Neuronal stem cell (in vitro differentiated cells): ENCODE measurements at regions not wholly inside any gene's neighbourhood (a gene's known extent, or its start where the extent isn't known, plus 50 kb on each side); places are given as distances from the start of the nearest gene placed in this dataset.
A peak's percentile ranks its signal among the peaks of the same experiment; 100 is the strongest.

ENCODE experiments used
- DNase-seq: peaks from one replicate; pipeline ENCODE4 v3.0.0-alpha.2; 2013; ENCODE audit warnings: low spot score
- H2AFZ ChIP-seq: one replicate; pipeline ENCODE4 v1.6.1; 2013; ENCODE audit warnings: mild to moderate bottlenecking, low read length, inconsistent platforms
- H2AK5ac ChIP-seq: 2 replicates; pipeline ENCODE4 v1.6.1; 2013; ENCODE audit warnings: low read depth, mild to moderate bottlenecking, inconsistent platforms, low read length, moderate library complexity, mixed read lengths
- H2BK120ac ChIP-seq: 2 replicates; pipeline ENCODE4 v1.6.1; 2013; ENCODE audit warnings: low read depth, mild to moderate bottlenecking, inconsistent platforms, low read length, moderate library complexity, mixed read lengths
- H2BK12ac ChIP-seq: one replicate; pipeline ENCODE4 v1.6.1; 2013; ENCODE audit warnings: low read length, inconsistent platforms
- H2BK15ac ChIP-seq: 2 replicates; pipeline ENCODE4 v1.6.1; 2013; ENCODE audit warnings: mild to moderate bottlenecking, low read length, inconsistent platforms, mixed read lengths
- H2BK5ac ChIP-seq: one replicate; pipeline ENCODE4 v1.6.1; 2013; ENCODE audit warnings: inconsistent platforms, mild to moderate bottlenecking, low read length, moderate library complexity
- H3K14ac ChIP-seq: one replicate; pipeline ENCODE4 v1.6.1; 2013; ENCODE audit warnings: low read length, inconsistent platforms
- H3K18ac ChIP-seq: 2 replicates; pipeline ENCODE4 v1.6.1; 2013; ENCODE audit warnings: low read length, inconsistent platforms
- H3K23ac ChIP-seq: 2 replicates; pipeline ENCODE4 v1.6.1; 2013; ENCODE audit warnings: low read depth, mild to moderate bottlenecking, mixed read lengths, low read length, inconsistent platforms; ENCODE audit not compliant: poor library complexity
- H3K27ac ChIP-seq: replicated peaks from 3 replicates; pipeline ENCODE4 v1.5.1; 2013; ENCODE audit warnings: low read length, inconsistent platforms
- H3K27me3 ChIP-seq, 3 experiments: 2 replicates each; pipeline ENCODE4 v1.6.1; 2013; ENCODE audit warnings: low read length in 3 of 3, mild to moderate bottlenecking in 2 of 3, inconsistent platforms in 1 of 3, low read depth in 1 of 3, mixed read lengths in 1 of 3, moderate library complexity in 1 of 3; ENCODE audit not compliant: control insufficient read depth in 3 of 3, insufficient read depth in 3 of 3
- H3K36me3 ChIP-seq, 2 donors: replicated peaks in 1 of 2; 2 replicates each; pipeline ENCODE4 v1.6.1; 2013; ENCODE audit warnings: low read length in 2 of 2; ENCODE audit not compliant: control insufficient read depth in 2 of 2, insufficient read depth in 2 of 2
- H3K4ac ChIP-seq: 2 replicates; pipeline ENCODE4 v1.6.1; 2013; ENCODE audit warnings: inconsistent platforms, mild to moderate bottlenecking, low read length, moderate library complexity
- H3K4me1 ChIP-seq, 2 donors: 1 replicate in 1 of 2; 2 replicates in 1 of 2; pipeline ENCODE4 v1.6.1; 2013; ENCODE audit warnings: low read length in 2 of 2, low read depth in 1 of 2; ENCODE audit not compliant: control insufficient read depth in 2 of 2, insufficient read depth in 1 of 2
- H3K4me2 ChIP-seq: one replicate; pipeline ENCODE4 v1.6.1; 2013; ENCODE audit warnings: mild to moderate bottlenecking, low read length, inconsistent platforms; ENCODE audit not compliant: insufficient read depth, poor library complexity, severe bottlenecking
- H3K4me3 ChIP-seq, 2 donors: 2 replicates each; pipeline ENCODE4 v1.5.1; 2013; ENCODE audit warnings: low read length in 2 of 2, mild to moderate bottlenecking in 2 of 2, inconsistent platforms in 1 of 2, moderate library complexity in 1 of 2
- H3K79me1 ChIP-seq: one replicate; pipeline ENCODE4 v1.6.1; 2013; ENCODE audit warnings: low read depth, mild to moderate bottlenecking, inconsistent platforms, low read length, moderate library complexity
- H3K9ac ChIP-seq: one replicate; pipeline ENCODE4 v1.6.1; 2013; ENCODE audit warnings: mild to moderate bottlenecking, low read depth, low read length, inconsistent platforms; ENCODE audit not compliant: poor library complexity
- H3K9me3 ChIP-seq, 2 donors: replicated peaks in 1 of 2; 2 replicates each; pipeline versions ENCODE3 to v1.6.1; 2013; ENCODE audit warnings: low read length in 2 of 2, mild to moderate bottlenecking in 2 of 2, inconsistent platforms in 1 of 2, low read depth in 1 of 2, mixed read lengths in 1 of 2, moderate library complexity in 1 of 2; ENCODE audit not compliant: control insufficient read depth in 2 of 2, insufficient read depth in 1 of 2
- H4K8ac ChIP-seq: one replicate; pipeline ENCODE4 v1.6.1; 2013; ENCODE audit warnings: low read depth, mild to moderate bottlenecking, inconsistent platforms, low read length, moderate library complexity
- H4K91ac ChIP-seq: one replicate; pipeline ENCODE4 v1.6.1; 2013; ENCODE audit warnings: low read length, low read depth, mild to moderate bottlenecking, inconsistent platforms; ENCODE audit not compliant: poor library complexity
- WGBS, 2 donors: extraction: QIAGEN DNeasy Blood & Tissue Kit; methylation state at CpG; one replicate each; pipeline ENCODE4 v1.1.7; 2013; ENCODE audit warnings: missing lambda C conversion rate in 2 of 2, mixed read lengths in 1 of 2; ENCODE audit not compliant: insufficient read length in 2 of 2, insufficient replicate concordance in 1 of 2; ENCODE audit errors: extremely low coverage in 2 of 2; 5-methylcytosine and 5-hydroxymethylcytosine counted together

DNA sequence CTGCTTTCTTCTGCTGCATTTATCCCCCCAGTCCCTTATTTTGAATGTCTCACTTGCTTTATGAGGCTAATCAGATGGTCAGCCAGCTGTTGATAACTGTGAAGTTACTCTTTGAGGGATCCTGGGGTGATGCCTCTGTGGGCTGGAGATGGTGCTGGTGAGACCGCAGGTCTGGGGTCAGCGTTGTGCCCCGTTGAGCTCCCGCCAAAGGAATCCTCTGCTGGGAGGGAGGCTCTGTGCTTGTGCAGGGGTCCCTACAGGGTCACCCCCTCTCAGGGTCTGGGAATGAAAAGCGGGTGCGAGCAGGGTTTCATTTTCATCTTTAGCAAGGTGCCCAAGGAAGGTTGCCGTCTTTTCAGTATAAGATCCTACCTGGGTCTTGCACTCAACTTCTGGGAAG, 161.2 kb upstream of the RTL1 start:
- Histone ChIP-seq H3K4me3 (no peak overlapping the region), H4K91ac (no peak overlapping the region), H3K9me3 (peaks cover 9 to 11% of the 10 kb centered on the region in 2 donors), H4K8ac (no peak overlapping the region), H3K14ac (no peak overlapping the region), H3K4ac (no peak overlapping the region), H2AFZ (no peak overlapping the region), H2BK15ac (no peak overlapping the region), H2BK120ac (no peak overlapping the region), H2BK12ac (no peak overlapping the region), H3K9ac (no peak overlapping the region), H3K27me3 (peaks cover 0 to 10% (median 0%) of the 10 kb centered on the region in 3 experiments), H3K27ac (no peak overlapping the region), H2BK5ac (no peak overlapping the region), H3K23ac (no peak overlapping the region), H3K36me3 (peaks cover 0 to 3% of the 10 kb centered on the region in 2 donors), H3K79me1 (no peaks in the 10 kb centered on the region), H3K18ac (no peak overlapping the region), H3K4me2 (no peak overlapping the region), H2AK5ac (no peak overlapping the region), H3K4me1 (peaks cover 0 to 8% of the 10 kb centered on the region in 2 donors)
- DNase-seq = no peak
- no CpG with 5 or more reads among the region's 7 CpGs for WGBS, 2 donors

DNA sequence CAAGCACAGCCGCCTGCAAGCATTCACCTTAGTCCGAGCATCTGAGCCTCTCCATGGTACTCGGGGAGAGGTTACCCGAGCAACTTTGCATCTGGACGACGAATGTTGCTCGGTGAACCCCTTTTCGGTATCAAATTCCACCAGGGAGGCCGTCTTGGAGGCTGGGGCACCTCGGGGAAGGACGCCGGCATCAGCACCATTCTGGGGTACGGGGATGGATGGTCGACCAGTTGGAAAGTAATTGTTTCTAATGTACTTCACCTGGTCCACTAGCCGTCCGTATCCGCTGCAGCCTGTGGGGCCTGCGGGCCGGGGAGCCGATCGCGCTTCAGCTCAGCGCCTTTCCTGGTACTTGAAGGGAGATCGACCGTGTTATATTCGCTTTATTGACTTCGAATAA, 161.7 kb upstream of the RTL1 start:
- WGBS, 2 donors = no CpG with 5 or more reads among the region's 27 CpGs
- H2BK120ac ChIP-seq = no peak overlapping the region
- H3K27ac ChIP-seq = no peak overlapping the region
- H3K9ac ChIP-seq = no peak overlapping the region
- H2BK5ac ChIP-seq = no peak overlapping the region
- no peak overlapping the region for H2BK12ac ChIP-seq
- H2AFZ ChIP-seq = no peak overlapping the region
- H2AK5ac ChIP-seq = no peak overlapping the region
- no peaks in the 10 kb centered on the region for H3K79me1 ChIP-seq
- peaks cover 9 to 10% of the 10 kb centered on the region in 2 donors for H3K9me3 ChIP-seq
- peaks cover 0 to 6% (median 0%) of the 10 kb centered on the region in 3 experiments for H3K27me3 ChIP-seq
- no peak overlapping the region for H4K8ac ChIP-seq
- no peak for DNase-seq
- no peak overlapping the region for H4K91ac ChIP-seq
- H3K4me2 ChIP-seq = no peak overlapping the region
- H3K23ac ChIP-seq = no peak overlapping the region
- no peak overlapping the region for H3K4ac ChIP-seq
- H3K18ac ChIP-seq = no peak overlapping the region
- H3K36me3 ChIP-seq = peaks cover 0 to 3% of the 10 kb centered on the region in 2 donors
- no peak overlapping the region for H2BK15ac ChIP-seq
- peaks cover 0 to 8% of the 10 kb centered on the region in 2 donors for H3K4me1 ChIP-seq
- H3K14ac ChIP-seq = no peak overlapping the region
- H3K4me3 ChIP-seq = no peak overlapping the region

DNA sequence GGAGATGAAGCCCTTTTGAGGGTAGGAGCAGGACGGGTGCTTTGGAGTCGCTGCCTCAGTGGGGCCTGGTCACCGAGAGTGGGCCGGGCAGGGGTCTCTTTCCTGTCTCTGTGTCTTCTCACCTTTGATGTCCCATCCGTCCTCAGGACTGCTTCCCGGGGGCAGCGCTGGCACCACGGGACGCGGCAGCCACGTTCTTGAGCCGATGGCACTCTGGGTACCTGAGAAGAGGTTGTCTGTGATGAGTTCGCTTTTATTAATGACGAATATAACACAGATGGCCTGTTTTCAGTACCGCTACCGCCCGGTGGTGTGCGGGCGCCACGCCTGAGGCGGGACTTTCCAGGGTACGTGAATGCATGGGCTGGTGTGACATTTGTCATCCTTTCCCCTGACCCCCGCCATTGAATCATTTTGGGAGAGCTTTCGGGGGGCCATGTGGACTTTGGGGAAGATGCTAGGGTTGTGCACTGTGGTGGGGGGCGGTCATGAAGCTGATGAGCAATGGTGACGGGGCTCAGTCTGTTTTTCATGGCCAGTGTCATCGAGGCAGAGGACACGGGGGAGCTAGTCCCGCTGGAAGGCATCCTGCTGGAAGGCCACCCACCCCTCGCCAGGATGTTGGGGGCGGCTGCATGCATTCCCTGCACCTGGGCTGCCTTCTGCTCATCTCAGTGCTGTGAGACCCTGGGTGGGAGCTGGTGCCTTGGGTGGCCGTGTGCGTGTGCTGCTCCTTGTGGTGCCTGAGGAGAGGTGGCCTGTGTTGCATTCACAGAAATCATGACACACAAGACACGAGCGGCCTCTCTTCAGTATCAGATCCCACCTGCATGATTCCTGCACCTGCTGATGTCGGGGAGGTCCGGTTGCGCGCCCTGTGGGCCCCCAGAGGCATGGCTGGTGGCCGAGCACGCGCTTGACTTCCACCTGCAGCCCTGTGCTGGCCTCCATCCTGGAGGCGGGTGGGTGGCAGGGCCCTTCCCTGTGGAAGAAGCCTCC, 162.5 kb upstream of the RTL1 start:
- no peak overlapping the region for H3K4me2 ChIP-seq
- H3K23ac ChIP-seq = peak overlapping the region; percentile 13
- peaks cover 4 to 8% of the 10 kb centered on the region in 2 donors for H3K9me3 ChIP-seq
- H2BK120ac ChIP-seq = no peak overlapping the region
- no peak overlapping the region for H3K4ac ChIP-seq
- H3K27ac ChIP-seq = no peak overlapping the region
- no peak overlapping the region for H2BK5ac ChIP-seq
- H2AFZ ChIP-seq = no peak overlapping the region
- H3K4me1 ChIP-seq = peaks cover 0 to 8% of the 10 kb centered on the region in 2 donors
- no peak overlapping the region for H4K8ac ChIP-seq
- H2BK12ac ChIP-seq = no peak overlapping the region
- peaks cover 0 to 3% of the 10 kb centered on the region in 2 donors for H3K36me3 ChIP-seq
- no peak overlapping the region for H3K14ac ChIP-seq
- no peaks in the 10 kb centered on the region for H3K79me1 ChIP-seq
- no peak overlapping the region for H2BK15ac ChIP-seq
- peak overlapping the region; percentile 1 for H3K9ac ChIP-seq
- H4K91ac ChIP-seq = no peak overlapping the region
- no CpG with 5 or more reads among the region's 43 CpGs for WGBS, 2 donors
- H2AK5ac ChIP-seq = peak overlapping the region; percentile 10
- no peak overlapping the region for H3K4me3 ChIP-seq
- H3K18ac ChIP-seq = no peak overlapping the region
- H3K27me3 ChIP-seq = peaks cover 0 to 6% (median 0%) of the 10 kb centered on the region in 3 experiments
- no peak for DNase-seq

DNA sequence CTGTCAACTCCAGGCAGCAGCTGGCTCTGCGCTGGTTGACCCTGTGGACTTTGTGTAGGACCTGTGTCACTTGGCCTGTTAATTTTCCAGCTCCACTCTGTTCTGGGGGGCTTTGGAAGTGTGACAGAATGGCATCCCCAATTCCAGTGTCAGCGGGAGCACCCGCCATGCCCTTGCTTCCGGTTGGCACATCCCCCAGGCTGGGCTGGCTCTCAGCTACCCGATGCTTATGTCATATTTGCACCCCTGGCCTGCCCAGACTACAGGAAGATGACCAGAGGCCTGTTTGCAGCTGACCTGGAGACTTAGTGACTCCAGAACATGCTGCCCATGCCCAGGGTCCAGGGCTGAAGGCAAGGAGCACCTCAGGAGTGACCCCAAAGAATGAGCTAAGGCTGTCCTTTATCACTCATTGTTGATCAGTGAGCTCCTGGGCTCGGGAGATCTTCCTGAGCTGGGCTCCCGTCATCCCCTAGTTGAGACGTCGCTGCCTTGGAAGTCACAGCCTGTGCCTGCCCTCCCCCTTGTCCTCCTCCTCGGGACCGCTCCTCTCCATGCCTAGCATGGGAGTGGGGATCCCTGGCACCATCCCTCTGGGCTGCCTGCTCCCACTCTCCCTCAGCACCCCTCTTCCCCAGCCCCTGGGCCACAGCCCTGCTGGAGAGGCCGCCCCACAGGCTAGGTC, 163.4 kb upstream of the RTL1 start:
- WGBS, 2 donors = no CpG with 5 or more reads among the region's 12 CpGs
- DNase-seq = no peak
- peaks cover 0 to 5% of the 10 kb centered on the region in 2 donors for H3K9me3 ChIP-seq

More for the DNA sequence above, 163.4 kb upstream of the RTL1 start:
- H4K91ac ChIP-seq = no peak overlapping the region
- peaks cover 0 to 3% of the 10 kb centered on the region in 2 donors for H3K36me3 ChIP-seq
- H3K18ac ChIP-seq = peak overlapping the region; percentile 37
- no peak overlapping the region for H2BK120ac ChIP-seq
- no peak overlapping the region for H3K9ac ChIP-seq
- peaks cover 0 to 4% (median 0%) of the 10 kb centered on the region in 3 experiments for H3K27me3 ChIP-seq
- H4K8ac ChIP-seq = no peak overlapping the region
- no peak overlapping the region for H3K4me2 ChIP-seq
- H3K27ac ChIP-seq = no peak overlapping the region
- H3K4me3 ChIP-seq = no peak overlapping the region
- no peaks in the 10 kb centered on the region for H3K79me1 ChIP-seq
- peak overlapping the region; percentile 22 for H2BK15ac ChIP-seq
- H3K14ac ChIP-seq = no peak overlapping the region
- H2BK5ac ChIP-seq = no peak overlapping the region
- no peak overlapping the region for H3K23ac ChIP-seq
- no peak overlapping the region for H2AFZ ChIP-seq
- H3K4me1 ChIP-seq = peaks cover 0 to 7% of the 10 kb centered on the region in 2 donors
- peak overlapping the region; percentile 24 for H2AK5ac ChIP-seq
- no peak overlapping the region for H3K4ac ChIP-seq
- H2BK12ac ChIP-seq = peak overlapping the region; percentile 58
